ENCODE measurements at regions not wholly inside any gene's neighbourhood (a gene's known extent, or its start where the extent isn't known, plus 50 kb on each side); places are given as distances from the start of the nearest gene placed in this dataset.

GRCh38 chr2:177338177-177338721 is 54.3 kb upstream of the AGPS start:
- no peak for TF ChIP-seq CTCF (IDR thresholded peaks at IDR 0.05; ENCODE audit: low read depth, low read length)
- H3K4me3 ChIP-seq (ENCODE audit: low read depth, low read length): no peak overlapping the region

- no peak overlapping the region for H3K4me3 ChIP-seq (ENCODE audit: low read depth, low read length)
- TF ChIP-seq CTCF (IDR thresholded peaks at IDR 0.05; ENCODE audit: low read depth, low read length): no peak
Measured at GRCh38 chr2:177340158-177340557, 52.4 kb upstream of the AGPS start.

- H3K4me3 ChIP-seq (ENCODE audit: low read depth, low read length): no peak overlapping the region
- TF ChIP-seq CTCF (IDR thresholded peaks at IDR 0.05; ENCODE audit: low read depth, low read length): no peak
Measured at GRCh38 chr2:177342736-177343135, 49.8 kb upstream of the AGPS start.

Measured in WI38 (cell line).